ENCODE measurements at regions not wholly inside any gene's neighbourhood (a gene's known extent, or its start where the extent isn't known, plus 50 kb on each side); places are given as distances from the start of the nearest gene placed in this dataset.

- no peak overlapping the region for H3K4me2 ChIP-seq (ENCODE audit: insufficient read depth, insufficient read length, low read length)
- H3K4me1 ChIP-seq (ENCODE audit: insufficient read depth, low read length) = no peaks in the 10 kb centered on the region
- no peak overlapping the region for H2AFZ ChIP-seq (ENCODE audit: low read length)
- no CpG with 5 or more reads among the region's 4 CpGs for WGBS (ENCODE audit: extremely low coverage, insufficient read length, low lambda C conversion rate)
- H3K23ac ChIP-seq (ENCODE audit: insufficient read length, low read depth, low read length) = no peak overlapping the region
- no peak overlapping the region for H3T11ph ChIP-seq (ENCODE audit: low read length)
- Mint-ChIP-seq H3K36me3 (ENCODE audit: insufficient read depth in 1 of 3, low read depth in 3 of 3) (no peaks in the 10 kb centered on the region), H3K27me3 (ENCODE audit: low read depth) (no peaks in the 10 kb centered on the region; the same call in 1 of the 2 replicates), H3K9me3 (no peaks in the 10 kb centered on the region), H3K27ac (no peak overlapping the region), H3K4me3 (no peak overlapping the region), H3K4me1 (peaks cover 0 to 4% of the 10 kb centered on the region in 2 experiments; a peak in 1 of 4 replicates)
- H3K9ac ChIP-seq (ENCODE audit: extremely low read depth, insufficient read length, low read length) = no peak overlapping the region
- H3K79me1 ChIP-seq (ENCODE audit: insufficient read depth, low read depth, low read length, poor library complexity, severe bottlenecking) = no peaks in the 10 kb centered on the region
- no peak overlapping the region for H2BK5ac ChIP-seq (ENCODE audit: insufficient read length, low read length)
- H3K18ac ChIP-seq (ENCODE audit: insufficient read length, low read depth, low read length) = no peak overlapping the region
- H4K8ac ChIP-seq (replicated peaks; ENCODE audit: insufficient read length, low read depth, low read length) = no peak overlapping the region
- no peaks in the 10 kb centered on the region for H3K79me2 ChIP-seq (ENCODE audit: insufficient read depth, low read length)
- H4K5ac ChIP-seq (ENCODE audit: insufficient read length, low read depth, low read length) = no peak overlapping the region
- no peaks in the 10 kb centered on the region for H4K20me1 ChIP-seq (ENCODE audit: control insufficient read depth, insufficient read depth, insufficient read length)
- no peak overlapping the region for H2BK20ac ChIP-seq (ENCODE audit: low read depth, low read length, poor library complexity, severe bottlenecking)
- no peaks in the 10 kb centered on the region for H3K9me3 ChIP-seq (ENCODE audit: control insufficient read depth, low read depth, low read length)
- no peaks in the 10 kb centered on the region for H3K23me2 ChIP-seq (ENCODE audit: insufficient read length, low read depth, low read length, poor library complexity, severe bottlenecking)
- no peak overlapping the region for H4K91ac ChIP-seq (ENCODE audit: insufficient read length, low read depth, low read length)
- DNase-seq = no peak
- H3K4ac ChIP-seq (ENCODE audit: low read depth, low read length) = no peak overlapping the region
- no peak overlapping the region for H2BK15ac ChIP-seq (ENCODE audit: low read depth, low read length)
- H2AK5ac ChIP-seq (ENCODE audit: insufficient read length, low read length) = no peak overlapping the region
- TF ChIP-seq CTCF (conservative IDR thresholded peaks at IDR 0.05) = no peak
- H3K27ac ChIP-seq (ENCODE audit: insufficient read length, low read depth, low read length) = no peak overlapping the region
- no peak overlapping the region for H2BK120ac ChIP-seq (ENCODE audit: low read depth, low read length, poor library complexity, severe bottlenecking)
- no peak overlapping the region for H2BK12ac ChIP-seq (ENCODE audit: insufficient read length, low read depth, low read length)
- H3K14ac ChIP-seq (ENCODE audit: insufficient read depth, low read length) = no peak overlapping the region
- no peaks in the 10 kb centered on the region for H3K27me3 ChIP-seq (ENCODE audit: insufficient read depth, low read length)
- H3K56ac ChIP-seq (ENCODE audit: insufficient read length, low read depth, low read length) = no peak overlapping the region
Measured at GRCh38 chr9:82144803-82145202, 156.2 kb downstream of the SPATA31D1 start.
